Fibroblast of peridontal ligament (primary cell): ENCODE measurements at regions not wholly inside any gene's neighbourhood (a gene's known extent, or its start where the extent isn't known, plus 50 kb on each side); places are given as distances from the start of the nearest gene placed in this dataset.

Source experiments
- DNase-seq: peaks from one replicate; pipeline ENCODE4 v3.0.0-alpha.2; 2010; ENCODE audit errors: extremely low read depth

DNA sequence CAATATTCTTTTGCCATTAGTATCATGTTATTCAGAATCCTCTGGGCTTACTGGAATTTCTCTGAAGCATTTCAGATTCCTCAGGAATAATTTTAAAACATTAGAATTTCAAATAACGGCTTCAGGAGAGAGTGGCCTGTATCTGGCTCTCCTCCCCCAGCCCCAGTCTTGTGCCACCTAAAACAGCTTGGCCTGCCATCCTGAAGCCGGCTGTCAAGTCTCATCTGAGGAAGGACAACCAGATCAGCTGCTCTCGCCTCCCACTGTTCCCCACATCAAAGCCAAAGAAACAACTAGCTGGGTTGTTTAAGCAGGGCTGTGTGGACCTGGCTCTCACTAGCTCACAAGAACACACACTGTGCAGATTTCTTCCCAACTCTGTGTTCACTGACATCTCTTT, 178.2 kb downstream of the FGFR2 start:
- no peak for DNase-seq

DNA sequence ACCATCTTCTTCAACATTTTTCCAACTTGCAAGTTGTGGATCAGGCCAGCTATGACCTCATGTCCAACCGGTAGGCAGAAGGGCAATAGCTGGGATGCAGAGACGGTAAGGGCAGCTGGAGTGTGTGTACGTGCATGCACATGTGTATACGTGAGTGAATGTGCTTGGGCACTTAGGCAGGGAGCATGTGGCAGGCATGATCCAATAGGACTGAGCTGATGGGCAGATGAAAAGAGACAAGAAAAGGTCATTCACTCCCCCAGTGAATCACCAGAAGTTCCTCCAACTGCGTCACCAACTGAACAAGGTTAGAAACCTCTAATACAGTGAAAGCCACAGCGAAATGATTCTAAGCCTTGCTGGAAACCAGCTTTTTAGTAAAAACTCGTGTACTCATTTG, 176.1 kb downstream of the FGFR2 start:
- no peak for DNase-seq

DNA sequence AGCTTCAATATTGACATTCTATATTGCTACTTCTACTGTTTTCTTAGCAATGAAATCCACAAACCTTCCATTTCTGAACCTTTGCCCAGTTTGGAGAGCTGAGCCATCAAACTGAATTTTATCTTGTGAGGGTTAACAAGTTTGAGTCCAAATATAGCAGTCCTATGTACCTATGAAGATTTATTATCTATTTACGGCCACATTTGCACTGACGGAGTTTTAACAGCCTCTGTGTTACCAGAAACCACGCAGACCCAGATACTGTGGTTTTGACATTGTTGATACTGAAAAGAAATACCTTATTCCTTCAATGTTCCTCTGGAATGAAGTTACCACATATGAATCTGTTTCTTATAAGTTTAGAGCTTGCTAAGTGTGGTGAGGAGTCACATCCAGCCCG, 172.6 kb downstream of the FGFR2 start:
- no peak for DNase-seq

DNA sequence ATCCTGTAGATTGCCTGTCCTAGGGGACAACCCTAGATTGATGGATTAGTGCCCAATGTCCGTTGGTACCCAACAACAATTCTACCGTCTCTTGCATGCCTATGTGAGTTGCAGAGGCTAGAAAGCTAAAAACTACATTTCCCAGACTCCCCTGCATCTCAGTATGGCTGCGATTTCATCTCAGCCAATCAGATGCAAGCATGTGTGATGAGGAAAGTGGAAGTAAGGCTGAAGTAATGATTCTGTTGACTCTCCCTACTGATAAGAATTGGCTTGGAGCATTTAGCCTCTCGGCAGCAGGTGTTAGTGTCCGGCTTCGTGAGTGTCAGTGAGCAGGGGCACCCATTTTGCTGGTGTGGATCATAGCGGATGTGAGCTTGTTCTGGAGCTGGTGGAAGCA, 171.9 kb downstream of the FGFR2 start:
- DNase-seq: no peak
